Ovary (tissue), 3 donors: ENCODE measurements at regions not wholly inside any gene's neighbourhood (a gene's known extent, or its start where the extent isn't known, plus 50 kb on each side); places are given as distances from the start of the nearest gene placed in this dataset.

Source experiments
- CTCF ChIP-seq, 3 donors: fragments of 450-650 bp in 2 of 3; fragments of 200-600 bp in 1 of 3; IDR thresholded peaks; one replicate each; pipeline versions ENCODE4 v1.5.1 to v1.8.0; 2016 to 2022; ENCODE audit warnings: antibody characterized with exemption in 3 of 3, mild to moderate bottlenecking in 1 of 3
- EP300 ChIP-seq: sonication (generic); formaldehyde crosslinking; IDR thresholded peaks from one replicate; pipeline ENCODE4 v1.6.1; 2017; ENCODE audit warnings: antibody characterized with exemption
- POLR2A ChIP-seq: fragments of 450-650 bp; IDR thresholded peaks from one replicate; pipeline ENCODE4 v1.6.1; 2017; ENCODE audit warnings: antibody characterized with exemption, mild to moderate bottlenecking, moderate library complexity
- donor health status: DM: no; HTN: no; CAD: no.

GRCh38 chr17:13874134-13874533, 195.2 kb upstream of the COX10 start:
- TF ChIP-seq CTCF (IDR thresholded peaks at IDR 0.05) (no peak), POLR2A (no peak), EP300 (no peak)
